H1 (cell line): ENCODE measurements at regions not wholly inside any gene's neighbourhood (a gene's known extent, or its start where the extent isn't known, plus 50 kb on each side); places are given as distances from the start of the nearest gene placed in this dataset.
"Not testable (repeated sequence)": the region's sequence is repeated elsewhere in the genome, so short reads cannot be mapped to it uniquely, and the experiment has no call there.

Experiments used
- CTCF ChIA-PET: fragments of 300-600 bp; sonication (Branson Sonifier 250); formaldehyde crosslinking; loops from one replicate; lab custom pipeline; 2021; ENCODE audit not compliant: partially characterized antibody; lab: Charles Lee
- POLR2A ChIA-PET: fragments of 300-600 bp; sonication (Branson Sonifier 250); formaldehyde crosslinking; loops from one replicate; lab custom pipeline; 2021; ENCODE audit warnings: inconsistent platforms; ENCODE audit not compliant: partially characterized antibody; lab: Charles Lee
- DNase-seq, 2 experiments: peaks; one replicate each; pipeline versions ENCODE4 v3.0.0 to v3.0.0-alpha.2; 2010 to 2022; ENCODE audit warnings: low spot score in 2 of 2, low read depth in 1 of 2, mixed read lengths in 1 of 2
- FAIRE-seq: peaks from 2 replicates; lab custom pipeline; 2011; peaks lifted over from hg19 to GRCh38; lab: Jason Lieb, UNC
- H2AFZ ChIP-seq: 2 replicates; pipeline ENCODE4 v1.8.1; 2012; ENCODE audit warnings: low read length, inconsistent platforms
- H2AK5ac ChIP-seq: 2 replicates; pipeline ENCODE4 v1.6.1; 2013; ENCODE audit warnings: low read depth, low read length
- H2BK120ac ChIP-seq: replicated peaks from 2 replicates; pipeline ENCODE3; 2013; ENCODE audit warnings: low read depth, low read length, inconsistent platforms
- H2BK12ac ChIP-seq: 2 replicates; pipeline ENCODE4 v1.6.1; 2013; ENCODE audit warnings: low read depth, low read length
- H2BK15ac ChIP-seq: 2 replicates; pipeline ENCODE4 v1.6.1; 2013; ENCODE audit warnings: low read length
- H2BK20ac ChIP-seq: 2 replicates; pipeline ENCODE4 v1.6.1; 2013; ENCODE audit warnings: low read length
- H2BK5ac ChIP-seq: 2 replicates; pipeline ENCODE4 v1.6.1; 2013; ENCODE audit warnings: low read depth, low read length
- H3K14ac ChIP-seq: 2 replicates; pipeline ENCODE4 v1.6.1; 2013; ENCODE audit warnings: inconsistent platforms; ENCODE audit not compliant: insufficient read length
- H3K18ac ChIP-seq: 2 replicates; pipeline ENCODE4 v1.6.1; 2013; ENCODE audit warnings: low read length; ENCODE audit errors: extremely low read depth
- H3K23ac ChIP-seq: 2 replicates; pipeline ENCODE4 v1.6.1; 2013; ENCODE audit warnings: inconsistent platforms; ENCODE audit not compliant: insufficient read length
- H3K23me2 ChIP-seq: 2 replicates; pipeline ENCODE4 v1.6.1; 2013; ENCODE audit warnings: low read depth, low read length
- H3K27ac ChIP-seq: 2 replicates; pipeline ENCODE4 v1.6.1; 2011; ENCODE audit warnings: low read depth, low read length, inconsistent platforms
- H3K27me3 ChIP-seq, 4 experiments: replicated peaks in 1 of 4; 1 replicate in 1 of 4; 2 replicates in 3 of 4; pipeline versions ENCODE4 v1.6.1 to v1.8.1; 2011 to 2013; ENCODE audit warnings: low read length in 3 of 4, mild to moderate bottlenecking in 3 of 4, inconsistent platforms in 2 of 4, mixed read lengths in 2 of 4, moderate library complexity in 1 of 4; ENCODE audit not compliant: control insufficient read depth in 3 of 4, insufficient read depth in 3 of 4; ENCODE audit errors: extremely low read depth in 1 of 4
- H3K36me3 ChIP-seq, 4 experiments: 2 replicates each; pipeline versions ENCODE4 v1.6.1 to v1.8.1; 2011 to 2013; ENCODE audit warnings: mild to moderate bottlenecking in 4 of 4, low read length in 3 of 4, moderate library complexity in 2 of 4, control low read depth in 1 of 4, inconsistent platforms in 1 of 4; ENCODE audit not compliant: insufficient read depth in 4 of 4, control insufficient read depth in 2 of 4
- H3K4ac ChIP-seq: replicated peaks from 2 replicates; pipeline ENCODE3; 2013; ENCODE audit warnings: low read length, low read depth, mixed read lengths, inconsistent platforms; ENCODE audit not compliant: insufficient read length
- H3K4me1 ChIP-seq, 4 experiments: replicated peaks in 1 of 4; 1 replicate in 1 of 4; 2 replicates in 3 of 4; pipeline versions ENCODE4 v1.6.1 to v1.8.1; 2011 to 2013; ENCODE audit warnings: low read length in 3 of 4, inconsistent platforms in 2 of 4, mixed read lengths in 1 of 4; ENCODE audit not compliant: insufficient read depth in 4 of 4, control insufficient read depth in 3 of 4
- H3K4me2 ChIP-seq, 2 experiments: 2 replicates each; pipeline versions ENCODE4 v1.6.1 to v1.8.1; 2011 to 2013; ENCODE audit warnings: low read depth in 2 of 2, low read length in 2 of 2, control low read depth in 1 of 2, inconsistent platforms in 1 of 2, mild to moderate bottlenecking in 1 of 2; ENCODE audit not compliant: insufficient read depth in 1 of 2
- H3K4me3 ChIP-seq, 4 experiments: fragments of 200-600, 300-600 bp in 1 of 4; sonication (generic), shearing (Covaris generic), sonication (Bioruptor Twin) in 1 of 4; 2 replicates each; pipeline versions ENCODE4 v1.5.1 to v1.8.1; 2011 to 2016; ENCODE audit warnings: low read length in 4 of 4, low read depth in 3 of 4, control low read depth in 2 of 4, inconsistent platforms in 2 of 4, mild to moderate bottlenecking in 2 of 4, mixed read lengths in 1 of 4, moderate library complexity in 1 of 4; ENCODE audit not compliant: insufficient read depth in 2 of 4; ENCODE audit errors: extremely low read depth in 1 of 4
- H3K56ac ChIP-seq: replicated peaks from 2 replicates; pipeline ENCODE3; 2013; ENCODE audit warnings: low read depth, mild to moderate bottlenecking, mixed read lengths, low read length, inconsistent platforms; ENCODE audit not compliant: insufficient read length
- H3K79me1 ChIP-seq: 2 replicates; pipeline ENCODE4 v1.6.1; 2013; ENCODE audit warnings: low read depth, low read length, control low read depth
- H3K79me2 ChIP-seq, 2 experiments: 2 replicates each; pipeline versions ENCODE4 v1.6.1 to v1.8.1; 2012 to 2013; ENCODE audit warnings: low read length in 2 of 2, mild to moderate bottlenecking in 2 of 2, inconsistent platforms in 1 of 2; ENCODE audit not compliant: insufficient read depth in 2 of 2, control insufficient read depth in 1 of 2
- H3K9ac ChIP-seq, 4 experiments: replicated peaks in 1 of 4; 1 replicate in 1 of 4; 2 replicates in 3 of 4; pipeline versions ENCODE4 v1.6.1 to v1.8.1; 2011 to 2013; ENCODE audit warnings: low read depth in 3 of 4, low read length in 3 of 4, control low read depth in 2 of 4, mild to moderate bottlenecking in 2 of 4, moderate library complexity in 2 of 4, inconsistent platforms in 1 of 4; ENCODE audit errors: extremely low read depth in 1 of 4
- H3K9me3 ChIP-seq, 2 experiments: 2 replicates each; pipeline versions ENCODE4 v1.6.1 to v1.8.1; 2012 to 2013; ENCODE audit warnings: mild to moderate bottlenecking in 2 of 2, moderate library complexity in 2 of 2, control low read depth in 1 of 2, inconsistent platforms in 1 of 2, low read depth in 1 of 2, low read length in 1 of 2, mixed read lengths in 1 of 2; ENCODE audit not compliant: insufficient read depth in 2 of 2
- H4K20me1 ChIP-seq, 2 experiments: replicated peaks in 1 of 2; 2 replicates each; pipeline versions ENCODE3 to v1.8.1; 2011 to 2013; ENCODE audit warnings: inconsistent platforms in 2 of 2, low read length in 2 of 2, mild to moderate bottlenecking in 1 of 2; ENCODE audit not compliant: insufficient read depth in 2 of 2, control insufficient read depth in 1 of 2
- H4K5ac ChIP-seq: 2 replicates; pipeline ENCODE4 v1.6.1; 2013; ENCODE audit warnings: low read length, low read depth, mixed read lengths, inconsistent platforms; ENCODE audit not compliant: insufficient read length
- H4K8ac ChIP-seq: 2 replicates; pipeline ENCODE4 v1.8.0; 2013; ENCODE audit warnings: mild to moderate bottlenecking, moderate library complexity, low read length, inconsistent platforms; ENCODE audit not compliant: insufficient read depth; ENCODE audit errors: extremely low read depth
- H4K91ac ChIP-seq: replicated peaks from 2 replicates; pipeline ENCODE3; 2013; ENCODE audit warnings: low read length, mixed read lengths, inconsistent platforms; ENCODE audit not compliant: insufficient read length
- WGBS, 2 experiments: shearing (Covaris generic) in 1 of 2; methylation state at CpG; one replicate each; pipeline versions ENCODE4 v1.1.6 to v1.1.7; 2013 to 2015; ENCODE audit warnings: low lambda C conversion rate in 2 of 2, mixed read lengths in 2 of 2, inconsistent platforms in 1 of 2, low coverage in 1 of 2, missing lambda C conversion rate in 1 of 2; ENCODE audit not compliant: insufficient replicate concordance in 2 of 2, insufficient coverage in 1 of 2, insufficient read length in 1 of 2; ENCODE audit errors: extremely low coverage in 1 of 2, missing lambda C conversion rate in 1 of 2; 5-methylcytosine and 5-hydroxymethylcytosine counted together

DNA sequence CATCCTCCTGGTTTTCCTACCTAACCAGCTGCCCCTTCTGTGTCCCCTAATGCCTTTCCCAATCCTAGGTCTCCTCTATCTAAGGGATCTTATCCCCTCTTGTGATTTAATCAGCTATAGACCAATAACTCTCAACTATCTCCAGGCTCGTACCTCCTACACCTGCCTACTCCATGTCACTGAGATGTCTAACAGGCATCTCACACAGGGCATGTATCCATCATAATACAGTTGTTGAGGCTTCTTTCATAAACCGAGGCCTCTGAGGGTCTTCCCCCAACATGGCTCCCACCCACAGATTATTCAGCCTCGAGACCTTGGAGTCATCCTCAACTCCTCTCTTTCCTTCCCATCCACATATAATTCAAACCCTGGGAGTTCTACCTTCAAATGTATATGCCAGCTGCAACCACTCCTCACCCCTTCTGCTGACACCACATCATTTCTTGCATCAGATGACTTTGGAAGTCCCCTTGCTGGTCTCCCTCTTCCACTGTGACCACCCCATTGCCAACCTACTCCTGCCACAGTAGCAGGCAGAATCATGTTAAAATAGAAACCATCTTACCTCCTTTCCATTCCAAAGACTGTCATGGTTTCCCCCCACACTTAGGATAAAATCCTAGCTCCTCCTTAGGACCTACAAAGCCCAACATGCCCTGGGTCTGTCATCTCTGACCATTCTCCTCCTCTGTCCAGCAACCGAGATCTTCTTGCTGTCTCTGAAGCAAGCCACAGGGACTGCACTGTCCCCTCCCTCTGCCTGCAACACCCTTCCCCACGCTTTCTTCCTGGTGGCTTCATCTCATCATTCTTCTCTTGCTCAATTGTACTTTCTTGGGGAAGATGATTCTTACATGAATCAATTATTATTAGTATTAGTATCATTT lies 103.8 kb downstream of the RPS15A start:
- H2BK120ac ChIP-seq, H2AK5ac ChIP-seq, CTCF ChIA-PET, H3K79me1 ChIP-seq, H3K56ac ChIP-seq, H3K4me2 ChIP-seq, H3K14ac ChIP-seq, H2AFZ ChIP-seq, H3K18ac ChIP-seq, H3K4ac ChIP-seq, H2BK5ac ChIP-seq, H3K27ac ChIP-seq, H3K79me2 ChIP-seq, H3K23ac ChIP-seq, H3K36me3 ChIP-seq, DNase-seq, H4K5ac ChIP-seq, H3K9me3 ChIP-seq, H4K8ac ChIP-seq, FAIRE-seq, H2BK15ac ChIP-seq, H4K91ac ChIP-seq, H3K27me3 ChIP-seq, H3K4me1 ChIP-seq, H2BK12ac ChIP-seq, H3K23me2 ChIP-seq, POLR2A ChIA-PET, H3K9ac ChIP-seq, H2BK20ac ChIP-seq, H3K4me3 ChIP-seq, H4K20me1 ChIP-seq: not testable (repeated sequence)
- no CpG with 5 or more reads among the region's 5 CpGs for WGBS, 2 experiments

DNA sequence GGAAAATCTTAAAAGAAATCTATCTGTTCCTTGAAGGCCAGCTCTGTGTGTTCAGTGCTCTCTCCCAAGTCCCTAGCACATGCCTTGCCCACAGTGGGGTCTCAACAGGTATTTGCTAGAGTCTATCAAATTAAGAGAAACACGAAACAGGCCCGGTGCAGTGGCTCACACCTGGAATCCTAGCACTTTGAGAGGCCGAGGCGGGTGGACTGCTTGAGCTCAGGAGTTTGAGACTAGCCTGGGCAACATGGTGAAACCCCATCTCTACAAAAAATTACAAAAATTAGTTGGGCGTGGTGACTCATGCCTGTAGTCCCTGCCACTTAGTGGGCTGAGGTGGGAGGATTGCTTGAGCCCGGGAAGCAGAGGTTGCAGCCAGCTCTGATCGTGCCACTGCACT lies 83.9 kb upstream of the NOMO2 start:
- WGBS, 2 experiments, result 93% methylated on average over 3 of the region's 7 CpGs; no CpG with 5 or more reads in 1 of the 2 experiments
- not testable (repeated sequence) for H3K18ac ChIP-seq, H3K23me2 ChIP-seq

More for the DNA sequence above, 83.9 kb upstream of the NOMO2 start:
- H4K8ac ChIP-seq, H2AK5ac ChIP-seq, FAIRE-seq, H2BK12ac ChIP-seq, H3K4me3 ChIP-seq, H3K56ac ChIP-seq, H2BK15ac ChIP-seq, POLR2A ChIA-PET, H3K23ac ChIP-seq, H2AFZ ChIP-seq, H4K91ac ChIP-seq, H3K36me3 ChIP-seq, H2BK20ac ChIP-seq, H3K27me3 ChIP-seq, H3K79me1 ChIP-seq, H3K9ac ChIP-seq, H3K4me2 ChIP-seq, DNase-seq, H3K27ac ChIP-seq, H3K79me2 ChIP-seq, CTCF ChIA-PET, H3K9me3 ChIP-seq, H3K4ac ChIP-seq, H2BK120ac ChIP-seq, H4K5ac ChIP-seq, H4K20me1 ChIP-seq, H2BK5ac ChIP-seq, H3K14ac ChIP-seq, H3K4me1 ChIP-seq: not testable (repeated sequence)
